ENCODE measurements at regions not wholly inside any gene's neighbourhood (a gene's known extent, or its start where the extent isn't known, plus 50 kb on each side); places are given as distances from the start of the nearest gene placed in this dataset.

- POLR2A ChIA-PET, result no interaction called here
- in situ Hi-C loops (cut with HindIII; ENCODE audit: low pct_unique_long_range_greater_than_20kb, low sequenced_read_pairs), result no loop called here
Observed at GRCh38 chr2:217327953-217328621, 468.2 kb upstream of the TNP1 start.

GRCh38 chr2:217326238-217327022 is 466.6 kb upstream of the TNP1 start:
- no TSS peak for BruUV-seq (replicated peaks)
- no peak overlapping the region for H3K27ac ChIP-seq (ENCODE audit: low read length)
- no peaks in the 10 kb centered on the region for H3K36me3 ChIP-seq (ENCODE audit: control insufficient read depth, insufficient read depth, low read length)
- intact Hi-C loops (cut with micrococcal nuclease; ENCODE audit: unreplicated experiment), result no loop called here
- H3K4me3 ChIP-seq (ENCODE audit: low read depth in 2 of 2, low read length in 2 of 2), result no peak overlapping the region
- in situ Hi-C loops (cut with HindIII; ENCODE audit: low pct_unique_long_range_greater_than_20kb, low sequenced_read_pairs), result no loop called here
- CTCF ChIA-PET, result no interaction called here
- DNase-seq (ENCODE audit: low read depth, low spot score), result no peak
- H3K4me1 ChIP-seq (ENCODE audit: control insufficient read depth, insufficient read depth, low read length), result no peaks in the 10 kb centered on the region
- POLR2A ChIA-PET, result no interaction called here
- H3K9me3 ChIP-seq (ENCODE audit: control insufficient read depth, insufficient read depth, low read depth, low read length), result no peaks in the 10 kb centered on the region
- ATAC-seq, result no peak
- no peaks in the 10 kb centered on the region for H3K27me3 ChIP-seq (ENCODE audit: control insufficient read depth, insufficient read depth, low read length)
- no peak for TF ChIP-seq POLR2AphosphoS5 (IDR thresholded peaks at IDR 0.05; ENCODE audit: low read depth, low read length)
- no peak for TF ChIP-seq REST (IDR thresholded peaks at IDR 0.05; ENCODE audit: insufficient read depth in 1 of 2, low read depth in 2 of 2, low read length in 1 of 2)
- TF ChIP-seq TCF7L2 (IDR thresholded peaks at IDR 0.05; ENCODE audit: low read depth, low read length), result no peak
- TF ChIP-seq CTCF (IDR thresholded peaks at IDR 0.05), result no peak

More at GRCh38 chr2:217327953-217328621, 468.2 kb upstream of the TNP1 start:
- no peak for TF ChIP-seq SIN3A (IDR thresholded peaks at IDR 0.05; ENCODE audit: borderline replicate concordance, insufficient read depth, low read depth, low read length)
- no peak for TF ChIP-seq CTCF (IDR thresholded peaks at IDR 0.05)
- no peak for TF ChIP-seq REST (IDR thresholded peaks at IDR 0.05; ENCODE audit: insufficient read depth in 1 of 2, low read depth in 2 of 2, low read length in 1 of 2)
- no peak for TF ChIP-seq POLR2AphosphoS5 (IDR thresholded peaks at IDR 0.05; ENCODE audit: low read depth, low read length)
- no peak for TF ChIP-seq TCF7L2 (IDR thresholded peaks at IDR 0.05; ENCODE audit: low read depth, low read length)
- BruUV-seq (replicated peaks), result no TSS peak
- intact Hi-C loops (cut with micrococcal nuclease; ENCODE audit: unreplicated experiment), result no loop called here
- DNase-seq (ENCODE audit: low read depth, low spot score) (no peak), ATAC-seq (no peak)
- Histone ChIP-seq H3K4me3 (ENCODE audit: low read depth in 2 of 2, low read length in 2 of 2) (no peak overlapping the region), H3K27ac (ENCODE audit: low read length) (no peak overlapping the region), H3K27me3 (ENCODE audit: control insufficient read depth, insufficient read depth, low read length) (no peaks in the 10 kb centered on the region), H3K9me3 (ENCODE audit: control insufficient read depth, insufficient read depth, low read depth, low read length) (no peaks in the 10 kb centered on the region), H3K36me3 (ENCODE audit: control insufficient read depth, insufficient read depth, low read length) (no peaks in the 10 kb centered on the region), H3K4me1 (ENCODE audit: control insufficient read depth, insufficient read depth, low read length) (no peaks in the 10 kb centered on the region)
- CTCF ChIA-PET, result no interaction called here

All from Panc1 (cell line).